OCI-LY7 (cell line): ENCODE measurements at regions not wholly inside any gene's neighbourhood (a gene's known extent, or its start where the extent isn't known, plus 50 kb on each side); places are given as distances from the start of the nearest gene placed in this dataset.

Experiments
- BruUV-seq: library from RNA; stranded (reverse); fragments of 400-500 nt; replicated peaks from 2 replicates; lab custom pipeline; 2021; lab: Mats Ljungman, UMichigan
- CTCF ChIA-PET: fragments of 300-600 bp; sonication (Branson Sonifier 250); formaldehyde crosslinking; loops from one replicate; lab custom pipeline; 2022; ENCODE audit warnings: antibody characterized with exemption; ENCODE audit not compliant: unreplicated experiment; lab: Charles Lee
- POLR2A ChIA-PET: fragments of 300-600 bp; sonication (Branson Sonifier 250); formaldehyde crosslinking; loops from one replicate; lab custom pipeline; 2022; ENCODE audit warnings: antibody characterized with exemption; lab: Charles Lee
- DNase-seq: peaks from one replicate; pipeline ENCODE4 v3.0.0-alpha.2; 2015; ENCODE audit warnings: low spot score
- H2AFZ ChIP-seq: fragments of 200-600 bp; sonication (generic), shearing (Covaris generic); 2 replicates; pipeline ENCODE4 v1.6.1; 2014; ENCODE audit warnings: mild to moderate bottlenecking, antibody characterized with exemption, low read length, moderate library complexity
- H3K27ac ChIP-seq: fragments of 200-600 bp; sonication (generic); 2 replicates; pipeline ENCODE4 v1.5.1; 2014; ENCODE audit warnings: mixed run types, low read depth, mild to moderate bottlenecking, moderate library complexity, low read length, inconsistent platforms; ENCODE audit not compliant: poor library complexity, severe bottlenecking
- H3K36me3 ChIP-seq: fragments of 200-600 bp; sonication (generic); 2 replicates; pipeline ENCODE4 v1.6.1; 2014; ENCODE audit warnings: mild to moderate bottlenecking, antibody characterized with exemption, low read length, moderate library complexity, mixed read lengths; ENCODE audit not compliant: insufficient read depth
- H3K4me1 ChIP-seq: fragments of 200-600 bp; sonication (generic); 2 replicates; pipeline ENCODE4 v1.5.1; 2014; ENCODE audit warnings: mild to moderate bottlenecking, low read length; ENCODE audit not compliant: insufficient read depth, poor library complexity, severe bottlenecking
- H3K4me2 ChIP-seq: fragments of 200-600 bp; sonication (generic); 2 replicates; pipeline ENCODE4 v1.6.1; 2014; ENCODE audit warnings: mild to moderate bottlenecking, low read length
- H3K4me3 ChIP-seq: fragments of 200-600 bp; sonication (generic); 2 replicates; pipeline ENCODE4 v1.5.1; 2014; ENCODE audit warnings: mild to moderate bottlenecking, low read depth, low read length; ENCODE audit not compliant: poor library complexity, severe bottlenecking
- H3K79me2 ChIP-seq: fragments of 200-600 bp; sonication (generic); 2 replicates; pipeline ENCODE4 v1.6.1; 2016; ENCODE audit warnings: low read depth, mild to moderate bottlenecking, low read length, moderate library complexity, mixed read lengths; ENCODE audit not compliant: insufficient read depth
- H3K9me2 ChIP-seq: fragments of 200-600 bp; sonication (generic); 2 replicates; pipeline ENCODE4 v1.6.1; 2016; ENCODE audit warnings: mild to moderate bottlenecking, low read length, mixed read lengths; ENCODE audit not compliant: insufficient read depth
- H3K9me3 ChIP-seq: fragments of 200-600 bp; sonication (generic); 2 replicates; pipeline ENCODE4 v1.6.1; 2014; ENCODE audit warnings: mild to moderate bottlenecking, mixed run types, low read length, mixed read lengths
- H4K20me1 ChIP-seq: fragments of 200-600 bp; sonication (generic); 2 replicates; pipeline ENCODE4 v1.6.1; 2014; ENCODE audit warnings: mild to moderate bottlenecking, antibody characterized with exemption, low read length, moderate library complexity, mixed read lengths; ENCODE audit not compliant: insufficient read depth
- EZH2phosphoT487 ChIP-seq: fragments of 200-600 bp; sonication (generic); IDR thresholded peaks from 2 replicates; pipeline ENCODE4 v1.6.1; 2018; ENCODE audit warnings: low read depth, borderline replicate concordance, mild to moderate bottlenecking, mixed run types, antibody characterized with exemption, low read length, moderate library complexity, mixed read lengths
- intact Hi-C: fragments of 100-400 bp; cut with micrococcal nuclease; formaldehyde crosslinking; loops from one replicate; pipeline ENCODE4 v1.10.0; 2022; ENCODE audit not compliant: unreplicated experiment
- TF ChIP-seq, protein P1 (sequence below): fragments of 200-600 bp; sonication (generic); conservative IDR thresholded peaks from 2 replicates; pipeline ENCODE4 v1.5.1; 2014; ENCODE audit warnings: mild to moderate bottlenecking, antibody characterized with exemption, low read length, moderate library complexity, mixed read lengths

DNA sequence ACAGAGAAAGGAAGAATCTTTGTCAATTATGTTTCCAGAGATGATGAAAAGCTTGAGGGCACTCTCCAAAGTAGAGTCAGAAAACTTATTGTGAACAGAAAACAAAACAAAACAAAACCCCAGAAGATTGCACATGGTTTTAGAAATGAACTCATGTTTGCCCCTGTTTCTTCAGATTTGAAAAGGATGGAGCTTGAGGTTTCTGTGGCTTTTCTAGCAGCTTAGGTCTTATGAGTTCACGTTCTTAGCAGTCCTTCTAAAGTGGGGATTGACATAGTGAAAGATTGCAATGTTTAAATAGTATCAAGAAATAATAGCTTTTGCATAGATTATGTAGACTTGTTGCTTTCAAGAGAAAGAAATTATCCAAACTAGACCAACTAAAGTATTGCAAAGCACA, 421.8 kb downstream of the GBA3 start:
- no peaks in the 10 kb centered on the region for H4K20me1 ChIP-seq
- POLR2A ChIA-PET: no interaction called here

DNA sequence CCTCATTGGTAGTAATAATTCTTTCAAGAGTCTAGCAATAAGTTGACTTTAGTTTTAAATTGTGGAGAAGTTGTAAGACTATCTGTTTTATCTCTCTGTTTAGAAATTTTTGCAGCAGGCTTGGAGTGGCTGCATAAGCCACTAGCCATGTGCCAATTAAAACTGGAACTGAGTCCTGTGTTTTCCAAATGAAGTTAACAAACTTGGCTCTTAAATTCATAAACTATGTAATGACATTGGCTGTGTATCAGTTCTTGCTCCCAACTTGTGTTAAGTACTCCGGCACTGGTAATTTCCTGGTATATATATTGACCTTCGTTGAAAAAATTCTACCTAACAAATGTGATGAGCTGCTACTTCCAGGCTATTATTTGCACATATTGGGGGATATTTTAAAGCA, 420.4 kb downstream of the GBA3 start:
- H3K9me3 ChIP-seq: no peaks in the 10 kb centered on the region
- ChIA-PET CTCF (no interaction called here), POLR2A (interaction anchor here (0.6 kb wide), 1 partner anchor 1640 kb away, joined by 4 read pairs; no protein-coding TSS in a partner anchor)
- no peak overlapping the region for H2AFZ ChIP-seq
- no peaks in the 10 kb centered on the region for H3K9me2 ChIP-seq
- no peaks in the 10 kb centered on the region for H3K4me1 ChIP-seq
- DNase-seq: no peak
- no peak overlapping the region for H3K4me2 ChIP-seq
- no peak overlapping the region for H3K27ac ChIP-seq
- TF ChIP-seq, protein P1, sequence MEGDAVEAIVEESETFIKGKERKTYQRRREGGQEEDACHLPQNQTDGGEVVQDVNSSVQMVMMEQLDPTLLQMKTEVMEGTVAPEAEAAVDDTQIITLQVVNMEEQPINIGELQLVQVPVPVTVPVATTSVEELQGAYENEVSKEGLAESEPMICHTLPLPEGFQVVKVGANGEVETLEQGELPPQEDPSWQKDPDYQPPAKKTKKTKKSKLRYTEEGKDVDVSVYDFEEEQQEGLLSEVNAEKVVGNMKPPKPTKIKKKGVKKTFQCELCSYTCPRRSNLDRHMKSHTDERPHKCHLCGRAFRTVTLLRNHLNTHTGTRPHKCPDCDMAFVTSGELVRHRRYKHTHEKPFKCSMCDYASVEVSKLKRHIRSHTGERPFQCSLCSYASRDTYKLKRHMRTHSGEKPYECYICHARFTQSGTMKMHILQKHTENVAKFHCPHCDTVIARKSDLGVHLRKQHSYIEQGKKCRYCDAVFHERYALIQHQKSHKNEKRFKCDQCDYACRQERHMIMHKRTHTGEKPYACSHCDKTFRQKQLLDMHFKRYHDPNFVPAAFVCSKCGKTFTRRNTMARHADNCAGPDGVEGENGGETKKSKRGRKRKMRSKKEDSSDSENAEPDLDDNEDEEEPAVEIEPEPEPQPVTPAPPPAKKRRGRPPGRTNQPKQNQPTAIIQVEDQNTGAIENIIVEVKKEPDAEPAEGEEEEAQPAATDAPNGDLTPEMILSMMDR: no peak
- TF ChIP-seq EZH2phosphoT487: no peak
- H3K79me2 ChIP-seq: no peaks in the 10 kb centered on the region
- no TSS peak for BruUV-seq
- H3K36me3 ChIP-seq: no peaks in the 10 kb centered on the region
- H4K20me1 ChIP-seq: no peaks in the 10 kb centered on the region
- intact Hi-C loops: no loop called here
- H3K4me3 ChIP-seq: no peak overlapping the region

More for the DNA sequence above, 421.8 kb downstream of the GBA3 start:
- BruUV-seq: no TSS peak
- CTCF ChIA-PET: no interaction called here
- H3K9me2 ChIP-seq: no peaks in the 10 kb centered on the region
- H3K27ac ChIP-seq: no peak overlapping the region
- no peak for DNase-seq
- H2AFZ ChIP-seq: no peak overlapping the region
- H3K79me2 ChIP-seq: no peaks in the 10 kb centered on the region
- no peak overlapping the region for H3K4me2 ChIP-seq
- TF ChIP-seq, protein P1: no peak
- TF ChIP-seq EZH2phosphoT487: no peak
- H3K4me3 ChIP-seq: no peak overlapping the region
- H3K9me3 ChIP-seq: no peaks in the 10 kb centered on the region
- intact Hi-C loops: no loop called here
- no peaks in the 10 kb centered on the region for H3K4me1 ChIP-seq
- no peaks in the 10 kb centered on the region for H3K36me3 ChIP-seq

DNA sequence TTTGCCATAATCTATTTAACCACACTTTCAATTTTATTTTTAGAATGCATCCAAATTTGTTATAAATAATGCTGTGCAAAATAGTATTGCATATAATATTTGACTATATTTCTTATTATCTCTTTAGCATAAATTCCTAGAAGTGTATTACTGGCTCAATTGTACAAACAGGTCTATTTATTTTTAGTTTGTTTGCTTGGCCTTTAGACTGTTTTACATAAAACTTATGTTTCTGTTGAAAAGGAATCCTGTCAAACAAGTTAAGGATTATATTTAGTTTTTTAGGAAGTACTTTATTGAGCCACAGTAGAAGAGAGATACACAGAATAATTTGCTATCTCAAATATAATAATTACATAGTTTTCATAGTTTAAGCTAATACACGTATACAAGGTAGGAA, 413.8 kb downstream of the GBA3 start:
- H3K4me1 ChIP-seq: no peaks in the 10 kb centered on the region
- TF ChIP-seq EZH2phosphoT487: no peak
- TF ChIP-seq, protein P1: no peak
- CTCF ChIA-PET: no interaction called here
- H4K20me1 ChIP-seq: no peaks in the 10 kb centered on the region
- H2AFZ ChIP-seq: no peak overlapping the region
- no peaks in the 10 kb centered on the region for H3K79me2 ChIP-seq
- intact Hi-C loops: no loop called here
- POLR2A ChIA-PET: no interaction called here
- H3K36me3 ChIP-seq: no peaks in the 10 kb centered on the region
- no peak overlapping the region for H3K27ac ChIP-seq
- DNase-seq: no peak
- H3K4me3 ChIP-seq: no peak overlapping the region
- no TSS peak for BruUV-seq
- H3K4me2 ChIP-seq: no peak overlapping the region
- no peaks in the 10 kb centered on the region for H3K9me2 ChIP-seq
- H3K9me3 ChIP-seq: no peaks in the 10 kb centered on the region
